Activated naive CD4-positive, alpha-beta T cell treated with Interleukin-2 at 50 U/mL for 16 hours (primary cell): ENCODE measurements at regions not wholly inside any gene's neighbourhood (a gene's known extent, or its start where the extent isn't known, plus 50 kb on each side); places are given as distances from the start of the nearest gene placed in this dataset.
"Not testable (repeated sequence)": the region's sequence is repeated elsewhere in the genome, so short reads cannot be mapped to it uniquely, and the experiment has no call there.

Source experiments
- DNase-seq: peaks from one replicate; pipeline ENCODE4 v3.0.0-alpha.2; 2020

DNA sequence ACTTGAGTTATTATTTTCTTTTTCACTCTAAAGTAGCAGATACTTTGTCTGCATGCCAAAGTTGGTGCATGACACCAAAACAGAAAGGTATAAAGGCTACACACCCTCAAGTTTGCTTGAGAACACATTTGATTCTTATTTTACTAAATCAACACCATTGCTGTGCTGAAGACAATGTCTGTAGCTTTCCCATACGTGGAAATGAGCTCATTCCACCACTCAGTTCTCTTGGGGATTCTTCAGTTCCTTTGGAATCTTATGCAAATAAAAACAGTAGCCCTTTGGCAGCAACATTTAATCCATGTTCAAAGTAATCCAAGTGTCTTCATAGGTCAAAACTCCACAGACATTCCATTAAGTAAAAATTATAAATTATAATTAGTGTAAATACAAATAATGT, 264.9 kb downstream of the TLE1 start:
- no peak for DNase-seq

GRCh38 chr9:81423589-81424326, 265.6 kb downstream of the TLE1 start:
- no peak for DNase-seq

DNA sequence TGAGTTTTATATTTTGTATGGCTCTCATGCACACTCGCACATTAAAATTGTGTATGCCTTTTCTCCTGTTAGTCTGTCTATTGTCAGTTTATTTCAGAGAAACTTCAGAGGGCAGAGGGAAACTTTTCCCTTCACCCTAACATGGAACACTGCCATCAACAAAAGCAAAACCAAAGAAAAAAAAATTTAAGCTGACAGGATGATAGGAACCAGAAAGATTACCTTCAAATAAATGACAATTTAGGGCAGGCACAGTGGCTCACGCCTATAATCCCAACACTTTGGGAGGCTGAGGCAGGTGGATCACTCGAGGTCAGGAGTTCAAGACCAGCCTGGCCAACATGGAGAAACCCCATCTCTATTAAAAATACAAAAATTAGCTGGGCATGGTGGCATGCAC, 268.3 kb downstream of the TLE1 start:
- DNase-seq = not testable (repeated sequence)

DNA sequence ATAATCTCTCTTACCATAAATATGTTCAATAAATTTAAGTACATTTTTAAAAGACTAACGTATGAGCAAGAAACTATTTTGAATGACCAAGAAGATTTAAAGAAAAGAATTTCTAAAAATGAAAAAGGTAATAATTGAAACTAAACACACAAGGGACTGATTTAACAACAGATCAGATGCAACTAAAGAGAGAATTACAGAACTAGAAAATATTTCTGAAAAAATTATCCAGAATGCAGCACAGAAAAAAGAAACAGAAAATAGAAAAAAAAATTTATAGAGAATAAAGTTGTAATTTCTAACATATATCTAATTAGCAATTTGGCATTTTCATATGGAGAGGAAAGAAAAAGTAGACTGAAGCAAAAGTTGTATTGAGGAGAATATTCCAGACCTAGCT, 269.3 kb downstream of the TLE1 start:
- DNase-seq = no peak

GRCh38 chr9:81417941-81418340, 271.4 kb downstream of the TLE1 start:
- DNase-seq = no peak

DNA sequence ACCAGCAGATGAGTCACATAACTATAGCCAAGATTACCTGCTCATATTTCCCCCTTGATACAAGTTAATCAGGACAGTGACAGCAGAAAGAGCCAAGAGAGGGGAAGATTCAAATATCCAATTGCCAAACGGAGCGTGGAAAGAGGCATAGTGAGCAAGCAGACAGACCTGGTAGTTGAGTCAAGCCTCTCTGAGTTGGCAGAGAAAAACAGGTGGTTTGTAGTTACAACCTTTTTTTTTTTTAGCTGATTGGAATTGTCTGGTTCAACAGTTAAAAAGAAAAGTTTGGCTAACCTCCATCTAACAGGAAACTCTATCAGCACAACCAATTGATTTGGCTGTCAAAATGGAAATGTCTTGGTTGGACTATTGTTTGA, 272.1 kb downstream of the TLE1 start:
- no peak for DNase-seq

DNA sequence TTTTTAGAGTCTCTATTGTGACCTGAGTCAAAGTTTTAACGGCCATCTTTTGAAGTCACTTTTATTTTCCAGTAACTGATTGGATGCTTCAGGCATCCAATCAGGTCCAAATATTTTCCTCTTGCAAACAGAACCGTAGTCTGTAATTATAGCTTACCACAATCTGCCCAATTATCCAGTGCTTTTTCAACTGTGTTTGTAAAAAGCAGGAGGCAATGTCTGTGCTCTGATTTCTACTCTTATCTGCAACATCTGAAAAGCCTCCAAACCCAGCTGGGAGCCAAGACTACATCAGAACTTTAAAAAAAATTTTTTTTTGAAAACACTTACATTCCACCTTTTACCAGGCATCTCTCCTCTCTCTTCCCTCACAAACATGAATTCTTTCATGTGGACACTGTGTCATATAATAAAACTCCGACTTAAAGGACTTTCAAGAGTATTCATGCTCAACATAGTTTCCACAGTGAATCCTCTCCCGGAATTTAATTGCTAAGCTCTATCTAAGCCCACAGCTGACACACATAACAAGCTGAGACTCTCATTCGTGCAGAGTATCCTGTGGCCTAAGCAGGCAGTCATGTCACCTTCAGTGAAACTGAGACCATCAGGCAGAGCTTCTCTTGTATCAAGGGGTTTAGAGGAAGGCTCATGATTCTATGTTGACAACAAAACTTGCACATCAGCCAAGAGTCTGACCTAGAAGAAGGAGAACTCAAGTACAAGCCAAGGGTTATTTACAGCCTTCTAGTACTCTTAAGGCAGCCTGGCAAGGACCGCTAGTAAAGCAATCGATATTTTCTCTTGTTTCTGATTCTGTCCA, 272.7 kb downstream of the TLE1 start:
- no peak for DNase-seq

DNA sequence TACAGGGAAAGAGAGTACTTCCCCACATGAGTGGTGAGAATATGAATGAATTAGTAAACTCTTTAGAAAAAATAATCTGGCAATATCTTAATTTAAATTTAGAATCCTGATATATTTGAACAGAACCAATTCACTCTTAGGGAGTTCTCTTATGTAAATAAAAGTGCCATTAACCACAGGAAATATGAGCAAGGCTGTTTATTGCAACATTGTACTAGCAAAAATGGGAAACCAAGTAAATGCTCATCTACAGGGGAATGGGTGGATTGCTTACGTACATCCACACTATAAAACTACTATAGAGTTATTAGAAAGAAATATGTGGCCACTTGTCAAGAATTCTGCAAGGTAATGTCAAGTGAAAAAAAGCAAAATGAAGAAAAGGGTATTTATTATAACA, 274.5 kb downstream of the TLE1 start:
- no peak for DNase-seq

DNA sequence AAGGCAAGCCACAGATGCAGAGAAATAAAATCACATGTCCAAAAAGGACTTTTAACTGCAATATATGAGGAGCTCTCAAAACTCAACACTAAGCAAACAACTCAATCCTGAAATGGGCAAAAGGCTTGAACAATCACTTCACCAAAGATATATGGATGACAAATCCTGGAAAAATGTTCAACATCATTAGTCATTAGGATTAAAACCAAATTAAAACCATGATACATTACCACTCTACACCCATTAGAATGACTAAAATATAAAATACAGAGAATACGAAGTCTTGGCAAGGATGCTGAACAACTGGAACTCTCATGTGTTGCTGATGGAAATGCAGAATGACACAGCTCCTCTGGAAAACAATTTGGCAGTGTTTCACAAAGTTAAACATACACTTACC, 277.4 kb downstream of the TLE1 start:
- DNase-seq = no peak

- DNase-seq = no peak
Observed at GRCh38 chr9:81410201-81410600, 279.1 kb downstream of the TLE1 start.

DNA sequence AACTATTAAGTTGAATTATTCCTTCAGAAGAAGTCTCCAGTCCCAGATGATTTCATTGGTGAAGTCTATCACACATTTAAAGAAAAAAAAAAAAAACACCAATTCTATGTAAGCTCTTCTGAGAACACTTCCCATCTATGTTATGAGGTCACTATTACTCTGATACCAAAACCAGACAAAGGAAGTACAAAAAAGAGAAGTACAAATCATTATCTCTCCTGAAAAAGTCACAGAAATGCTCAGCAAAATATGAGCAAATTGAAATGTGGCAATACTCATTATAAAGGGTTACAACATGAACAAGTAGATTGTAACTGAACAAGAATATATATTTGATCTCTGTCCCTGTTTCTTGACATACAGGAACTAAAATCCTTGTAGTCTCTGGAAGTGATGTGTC, 280.4 kb downstream of the TLE1 start:
- DNase-seq = no peak

DNA sequence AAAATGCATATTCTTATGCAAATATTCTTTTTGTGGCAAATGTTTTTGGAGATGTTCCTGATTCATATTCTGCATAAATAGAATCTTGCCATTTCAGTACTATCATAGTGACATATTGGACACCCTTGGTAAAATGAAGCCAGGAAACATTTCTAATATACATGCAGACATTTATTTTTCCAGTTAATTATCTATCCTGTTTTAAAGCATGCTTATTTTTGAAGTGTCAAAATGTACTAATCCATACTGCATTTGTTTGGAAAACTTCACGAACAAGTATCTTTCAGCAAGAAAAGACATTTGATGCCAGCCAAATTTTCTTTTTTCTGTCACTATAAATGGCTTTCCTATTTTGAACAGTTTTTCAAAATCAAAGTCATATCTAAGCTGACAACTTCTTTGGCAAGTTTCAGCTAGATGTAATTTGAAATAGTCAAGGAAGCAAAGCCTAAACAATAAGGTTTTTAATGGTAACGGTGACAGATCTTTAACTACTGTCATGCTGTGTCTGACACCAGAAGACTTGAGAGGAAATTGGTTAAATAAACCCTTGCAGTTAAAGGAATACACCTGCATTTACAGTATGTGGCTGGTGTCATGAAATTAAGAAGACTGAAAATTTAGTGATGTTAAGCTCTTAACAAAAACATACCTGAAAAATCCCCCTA, 284.3 kb downstream of the TLE1 start:
- no peak for DNase-seq

DNA sequence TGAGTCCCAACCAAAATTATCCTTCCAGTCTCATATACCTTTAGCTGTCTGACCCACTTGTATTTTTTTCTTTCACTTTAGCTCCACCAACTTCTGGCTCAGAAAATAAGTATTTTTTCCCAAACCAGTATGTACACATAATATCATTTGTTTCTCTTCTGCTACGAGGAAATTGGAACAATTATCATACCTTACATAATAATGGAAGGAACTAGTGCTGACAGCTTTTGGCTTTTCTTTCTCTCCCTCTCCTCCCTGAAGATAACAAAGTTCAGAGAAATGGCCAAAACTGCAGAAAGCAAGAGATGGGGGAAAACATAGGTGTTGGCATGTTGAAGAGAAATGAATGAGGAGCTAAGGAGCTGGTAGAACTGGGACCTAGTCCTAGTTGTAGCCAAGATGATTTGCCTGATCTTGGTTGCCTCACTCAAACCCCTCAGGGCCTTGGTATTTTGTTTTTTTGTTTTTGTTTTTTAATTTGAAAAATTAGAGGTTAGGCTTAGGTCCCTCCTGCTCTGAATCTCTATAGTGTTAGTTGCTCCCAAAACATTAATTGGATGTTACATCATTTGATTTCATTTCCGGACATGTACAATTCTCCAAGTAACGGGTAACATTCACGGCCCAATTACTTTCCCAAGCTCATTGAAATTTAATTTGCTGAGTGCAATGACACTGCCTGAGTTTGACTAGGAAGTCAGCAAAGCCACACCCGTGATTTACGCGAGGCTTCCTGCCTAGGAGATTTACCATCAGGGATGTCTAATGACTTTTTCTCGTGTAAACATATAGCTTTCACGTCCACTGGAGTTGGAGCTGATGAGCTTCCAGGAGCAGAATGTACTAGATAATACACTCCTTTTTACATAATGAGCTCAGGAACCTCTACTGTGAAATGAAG, 291.6 kb downstream of the TLE1 start:
- DNase-seq = no peak

DNA sequence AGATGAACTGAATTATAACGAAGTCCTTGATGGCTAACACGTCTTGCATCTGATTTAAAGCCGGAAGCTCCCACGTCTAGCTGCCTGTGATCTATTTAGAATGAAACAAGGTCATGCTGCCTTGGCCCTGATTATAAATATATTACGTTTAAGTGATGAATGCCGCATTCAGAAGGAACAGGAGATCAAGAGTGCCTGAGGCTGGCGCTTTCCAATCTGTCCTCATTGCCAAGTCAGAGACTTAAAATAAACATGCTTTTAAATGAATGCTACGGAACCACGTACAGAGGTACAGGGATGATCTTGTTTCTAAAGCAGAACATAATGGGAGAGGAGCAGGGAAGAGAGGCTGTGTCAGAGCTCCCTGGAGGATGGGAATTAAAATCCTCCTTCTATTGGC, 292.8 kb downstream of the TLE1 start:
- DNase-seq = no peak

- DNase-seq = no peak
Observed at GRCh38 chr9:81395676-81396054, 293.7 kb downstream of the TLE1 start.

- no peak for DNase-seq
Observed at GRCh38 chr9:81394881-81395675, 294.3 kb downstream of the TLE1 start.

DNA sequence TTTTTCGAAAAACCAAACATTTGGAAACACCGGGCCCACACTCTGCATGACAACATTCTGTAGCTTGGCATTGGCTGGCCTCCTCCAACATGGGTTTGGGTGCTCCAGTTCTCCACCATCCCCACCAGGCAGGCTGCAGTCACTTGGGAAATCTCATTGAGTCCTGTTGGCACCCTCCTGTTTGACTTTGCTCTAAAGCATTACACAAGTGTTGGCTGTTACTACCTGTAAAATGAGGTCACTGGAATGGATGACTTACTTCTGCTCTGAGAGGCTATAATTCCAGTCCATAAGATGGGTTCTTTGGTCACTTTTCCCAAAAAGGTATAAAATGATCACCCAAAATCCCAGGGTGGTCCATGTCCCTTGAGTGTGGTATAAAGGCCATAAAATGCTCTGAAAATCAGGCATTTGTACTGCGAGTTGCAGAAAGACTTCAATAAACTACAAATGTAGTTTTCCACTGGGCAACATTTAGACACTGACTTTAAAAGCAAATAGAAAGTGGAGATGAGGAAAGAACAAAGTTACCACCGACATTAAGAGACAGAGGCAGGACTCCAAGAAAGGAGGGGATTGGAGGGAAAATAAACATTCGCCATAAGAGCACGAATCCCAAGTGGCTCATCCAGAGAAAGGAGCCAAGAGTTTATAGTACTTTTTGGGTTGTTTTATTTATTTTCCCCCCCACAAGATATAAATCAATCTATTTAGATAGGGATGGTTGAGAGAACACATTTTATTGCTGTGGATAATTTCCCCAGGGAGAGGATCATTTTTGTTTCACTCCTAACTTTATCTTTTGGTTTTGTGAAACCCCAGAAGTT, 295.1 kb downstream of the TLE1 start:
- no peak for DNase-seq

GRCh38 chr9:81391457-81391825, 297.9 kb downstream of the TLE1 start:
- no peak for DNase-seq

DNA sequence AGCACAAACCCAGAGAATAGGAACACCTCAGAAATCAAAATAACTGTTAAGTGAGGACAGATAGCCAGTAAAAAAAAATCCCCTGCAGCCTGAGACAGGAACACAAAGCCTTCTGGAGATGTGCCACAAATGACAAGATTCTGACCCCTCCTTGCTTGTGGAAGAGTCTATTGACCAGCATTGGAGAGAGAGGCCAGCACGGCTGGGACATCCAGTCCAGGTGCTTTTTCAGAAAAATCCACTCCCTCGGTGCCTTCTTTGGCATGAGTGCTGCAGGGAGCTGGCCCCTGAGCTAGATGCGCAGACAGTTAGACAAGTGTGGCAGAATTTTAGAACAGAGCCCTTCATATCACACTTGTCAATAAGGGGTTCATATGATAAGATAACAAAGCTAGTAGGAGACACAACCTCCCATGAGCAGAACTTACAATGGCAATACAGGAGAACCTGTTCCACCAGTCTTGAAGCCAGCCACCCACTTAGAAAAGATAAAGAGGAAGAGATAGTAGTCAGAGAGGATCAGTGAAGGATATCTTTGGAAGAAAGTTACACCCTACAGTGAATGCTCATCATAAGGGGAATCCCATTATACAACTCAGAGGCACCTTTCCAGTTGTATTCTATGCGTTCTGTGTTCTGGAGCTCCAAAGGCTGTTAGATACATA, 298.4 kb downstream of the TLE1 start:
- DNase-seq = no peak

DNA sequence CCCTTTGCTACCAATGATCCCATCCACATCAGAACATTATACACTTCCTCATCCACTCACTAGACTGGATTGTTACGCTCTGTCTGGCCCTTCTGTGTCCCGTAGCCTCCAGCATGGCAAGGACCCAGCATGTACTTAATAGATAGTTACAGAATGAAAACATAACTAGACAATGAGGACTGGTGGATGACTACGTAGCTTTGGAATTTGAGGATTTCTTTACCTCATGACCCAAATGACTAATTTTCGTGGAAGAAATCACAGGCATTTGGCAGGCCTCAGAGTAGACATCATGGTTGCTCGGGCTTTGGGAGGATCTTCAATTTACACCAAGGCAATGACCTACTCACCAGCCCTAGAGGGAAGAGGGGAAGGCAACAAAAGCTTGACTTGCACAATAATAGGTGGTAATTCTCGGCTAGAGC, 299.8 kb downstream of the TLE1 start:
- no peak for DNase-seq

DNA sequence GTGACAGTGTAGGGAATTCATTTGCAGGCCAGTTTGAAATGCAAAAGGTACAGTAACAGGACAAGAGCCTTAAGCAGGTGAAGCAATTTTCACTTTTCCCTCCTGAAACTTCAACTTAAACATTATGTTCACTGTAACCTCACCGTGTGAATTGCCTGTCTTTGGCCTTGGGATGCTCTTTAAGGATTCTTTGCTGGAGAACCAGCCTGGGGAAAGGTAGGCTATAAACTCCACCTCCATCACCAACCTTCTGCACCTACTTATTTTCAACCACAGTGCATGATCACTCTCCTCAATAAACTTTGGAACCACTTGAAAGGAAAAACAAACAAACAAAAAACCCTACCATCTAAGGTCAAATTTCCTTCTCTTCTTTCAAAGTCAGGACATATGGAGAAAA, 300.5 kb downstream of the TLE1 start:
- no peak for DNase-seq
